Brain pericyte (primary cell): ENCODE measurements at regions not wholly inside any gene's neighbourhood (a gene's known extent, or its start where the extent isn't known, plus 50 kb on each side); places are given as distances from the start of the nearest gene placed in this dataset.

Source experiments
- DNase-seq: peaks from one replicate; pipeline ENCODE4 v3.0.0-alpha.2; 2012; ENCODE audit warnings: low read depth, low spot score

DNA sequence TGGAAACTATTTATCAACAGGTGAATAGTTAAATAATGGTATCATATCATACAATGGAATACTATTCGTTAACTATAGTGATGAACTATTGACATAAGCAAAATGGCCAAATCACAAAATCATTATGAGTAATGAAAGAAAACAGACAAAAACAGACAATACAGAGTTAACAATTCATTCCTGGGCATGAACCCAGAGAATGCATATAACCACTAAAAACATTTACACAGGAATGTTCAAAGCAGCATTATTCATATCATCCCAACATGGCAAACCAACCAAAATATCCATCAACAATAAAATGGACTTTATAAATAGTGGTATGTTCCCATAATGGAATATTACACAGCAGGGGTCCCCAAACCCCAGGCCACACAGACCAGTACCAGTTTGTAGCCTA, 131.2 kb upstream of the CYP1B1 start:
- no peak for DNase-seq

DNA sequence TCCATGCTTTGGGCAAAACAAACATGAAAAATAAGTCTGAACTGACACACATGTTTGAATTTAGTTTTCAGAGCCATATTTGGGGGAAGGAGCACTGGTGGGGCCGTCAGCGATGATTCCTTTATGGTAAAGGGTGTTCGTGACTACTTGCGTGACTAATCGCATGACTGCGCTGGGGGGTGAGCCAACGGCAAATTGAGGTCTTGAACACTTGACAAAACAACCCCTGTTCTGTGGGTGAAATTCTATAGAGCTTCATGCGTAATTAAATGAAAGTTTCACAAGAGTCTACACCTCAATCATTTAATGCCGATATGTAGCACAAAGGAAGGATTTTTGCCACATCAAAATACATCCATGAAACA, 127.5 kb upstream of the CYP1B1 start:
- DNase-seq, result no peak

DNA sequence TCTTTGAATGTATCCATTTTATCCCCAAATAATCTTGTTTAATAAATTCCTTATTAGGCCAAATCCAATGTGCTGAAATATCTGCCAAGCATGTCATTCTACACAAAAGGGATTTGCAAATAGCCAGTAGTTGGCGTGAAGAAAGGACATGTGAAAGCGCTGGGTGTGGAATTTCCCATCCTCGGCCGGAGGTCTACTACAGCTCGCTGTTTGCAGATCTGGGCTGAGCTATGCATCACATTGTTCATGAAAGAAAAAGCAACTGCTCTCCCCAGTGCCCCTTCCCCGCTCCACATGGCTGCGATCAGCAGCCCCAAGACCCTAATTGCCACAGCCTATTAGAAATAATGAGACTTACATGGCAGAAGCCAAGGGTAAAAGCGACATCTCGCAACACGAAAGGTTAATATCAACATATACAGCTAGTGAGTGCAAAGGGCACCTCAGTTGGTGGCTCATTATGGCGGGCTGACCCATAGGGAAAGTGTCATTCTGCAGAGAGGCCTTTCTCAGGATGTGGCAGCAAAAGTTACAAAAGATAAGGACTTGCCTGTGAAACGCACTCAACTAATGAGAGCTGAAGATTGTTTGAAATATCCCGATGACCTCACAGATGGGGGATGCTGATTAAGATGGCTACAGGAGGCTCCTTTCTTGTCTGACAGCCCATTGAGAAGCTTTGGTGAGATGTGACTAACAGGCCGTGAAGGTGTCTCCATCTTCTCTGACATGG, 126.9 kb upstream of the CYP1B1 start:
- DNase-seq, result no peak

DNA sequence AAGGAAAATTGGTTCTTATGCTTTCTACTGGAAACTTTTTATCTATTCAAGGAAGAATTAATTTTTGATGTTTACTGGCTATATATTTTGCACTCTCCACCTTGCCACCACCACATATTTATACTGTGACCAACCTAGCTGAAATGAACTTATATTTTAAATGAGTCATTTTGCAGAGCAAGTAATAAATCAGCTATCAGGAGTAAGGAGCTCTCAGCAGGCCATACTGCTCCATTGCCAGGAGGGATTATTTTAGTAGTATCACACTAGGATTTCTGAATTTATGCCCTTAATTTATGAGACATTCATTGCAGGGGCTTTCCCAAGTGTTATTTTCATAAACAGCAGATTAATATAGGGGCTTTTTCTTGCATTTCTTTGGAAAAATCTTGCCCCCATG, 125.8 kb upstream of the CYP1B1 start:
- no peak for DNase-seq

DNA sequence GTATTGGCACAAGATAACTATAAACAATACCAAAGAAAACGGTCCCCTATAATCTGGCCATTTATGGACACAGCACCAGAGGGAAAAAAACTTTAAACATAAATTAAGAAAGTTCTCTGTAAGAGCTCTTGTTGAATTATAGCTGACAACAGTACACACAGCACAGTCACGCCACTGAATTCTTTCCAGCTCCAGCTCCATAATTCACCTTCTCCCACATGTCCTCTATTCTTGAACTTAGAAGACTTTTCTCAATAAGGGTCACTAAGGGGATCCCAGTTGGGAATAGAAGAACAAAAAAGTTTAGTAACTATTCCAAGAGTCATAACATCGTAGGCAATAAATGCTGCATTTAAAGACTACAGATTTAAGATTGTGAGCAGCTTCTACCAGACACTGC, 124.6 kb upstream of the CYP1B1 start:
- no peak for DNase-seq

DNA sequence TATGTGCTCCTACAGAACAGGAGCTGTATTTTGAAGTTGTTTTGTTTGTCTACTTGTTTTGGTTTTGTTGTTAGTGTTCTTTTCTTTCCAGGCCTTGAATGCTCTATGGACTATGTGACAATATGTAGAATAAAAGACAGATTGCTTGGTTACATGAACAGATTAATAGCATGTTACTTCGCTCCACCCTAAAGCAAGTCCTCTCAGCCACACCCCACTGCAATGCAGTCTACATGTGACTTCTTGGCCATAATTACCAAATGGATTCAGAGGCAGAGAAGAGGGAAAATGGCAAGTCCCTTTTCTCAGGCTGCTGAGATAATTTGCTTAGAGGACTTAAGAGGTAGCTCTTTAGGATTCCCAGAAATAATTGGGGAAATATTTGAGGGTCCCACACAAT, 123.2 kb upstream of the CYP1B1 start:
- DNase-seq, result no peak

DNA sequence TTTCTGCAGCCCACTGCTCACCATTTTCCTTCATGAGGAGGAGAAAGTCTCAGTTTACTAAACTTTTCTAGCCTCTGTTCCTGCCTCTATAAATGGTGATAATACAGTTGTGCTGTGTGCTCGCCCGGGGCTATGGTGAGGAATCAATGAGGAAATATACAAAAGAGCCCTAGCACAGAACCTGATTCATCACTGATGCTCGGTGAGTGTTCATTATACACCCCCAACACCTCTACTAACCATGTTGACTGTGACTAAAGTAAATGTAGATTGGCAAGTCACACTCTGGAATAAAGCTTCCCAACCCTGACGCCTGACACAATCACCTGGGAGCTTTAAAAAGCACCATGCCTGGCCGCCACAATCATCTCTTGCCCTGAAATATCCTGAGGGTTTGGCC, 118.8 kb upstream of the CYP1B1 start:
- DNase-seq, result no peak

DNA sequence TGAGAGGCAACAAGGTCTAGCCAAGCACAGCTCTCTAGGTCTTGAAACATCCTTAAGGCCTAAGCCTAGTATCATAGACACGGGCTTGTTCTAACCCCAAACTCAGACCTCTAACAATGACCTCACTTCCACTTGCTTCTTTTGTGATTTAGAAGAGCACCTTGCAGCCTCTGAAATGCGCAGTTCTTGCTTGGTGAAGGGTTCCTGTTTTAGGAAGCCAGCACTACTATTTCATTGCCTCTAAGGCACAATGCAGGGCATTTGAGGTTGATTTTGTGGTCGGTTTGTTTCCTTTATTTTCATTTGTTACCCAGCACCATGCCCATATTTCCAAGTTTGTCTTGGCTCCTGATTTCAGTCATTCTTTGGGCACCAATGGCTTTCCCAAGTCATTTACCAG, 117.0 kb upstream of the CYP1B1 start:
- DNase-seq, result no peak

DNA sequence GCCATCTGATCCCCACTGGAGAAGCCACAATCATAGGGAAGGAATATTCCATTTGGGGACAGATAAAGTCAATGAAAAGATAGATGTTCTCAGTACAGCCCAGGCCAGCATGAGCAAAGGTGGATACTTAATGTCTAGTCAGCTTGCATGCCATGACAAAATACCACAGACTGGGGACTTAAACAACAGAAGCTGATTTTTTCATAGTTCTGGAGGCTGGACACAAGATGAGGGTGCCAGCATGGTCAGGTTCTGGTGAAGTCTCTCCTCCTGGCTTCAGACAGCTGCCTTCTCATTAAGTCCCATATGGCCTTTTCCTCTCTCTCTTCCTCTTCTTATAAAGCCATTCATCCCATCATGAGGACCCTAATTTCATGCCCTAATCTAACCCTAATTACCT, 116.1 kb upstream of the CYP1B1 start:
- no peak for DNase-seq

DNA sequence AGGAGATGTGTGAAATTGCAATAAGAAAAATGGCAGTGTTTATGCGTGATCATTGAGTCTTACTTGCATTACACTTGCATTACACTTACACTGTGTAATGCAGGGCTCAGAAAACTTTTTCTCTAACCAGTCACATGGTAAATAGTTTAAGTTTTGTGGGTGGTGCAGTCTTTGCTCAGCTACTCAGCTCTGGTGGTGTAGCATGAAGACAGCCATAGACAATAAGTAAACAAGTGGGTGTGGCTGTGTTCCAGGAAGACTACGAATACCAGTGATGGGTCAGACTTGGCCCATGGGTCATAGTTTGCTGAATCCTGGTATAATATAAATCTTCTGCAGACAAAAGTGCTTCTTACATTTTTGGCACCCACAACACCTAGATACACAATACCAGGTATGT, 115.6 kb upstream of the CYP1B1 start:
- no peak for DNase-seq

DNA sequence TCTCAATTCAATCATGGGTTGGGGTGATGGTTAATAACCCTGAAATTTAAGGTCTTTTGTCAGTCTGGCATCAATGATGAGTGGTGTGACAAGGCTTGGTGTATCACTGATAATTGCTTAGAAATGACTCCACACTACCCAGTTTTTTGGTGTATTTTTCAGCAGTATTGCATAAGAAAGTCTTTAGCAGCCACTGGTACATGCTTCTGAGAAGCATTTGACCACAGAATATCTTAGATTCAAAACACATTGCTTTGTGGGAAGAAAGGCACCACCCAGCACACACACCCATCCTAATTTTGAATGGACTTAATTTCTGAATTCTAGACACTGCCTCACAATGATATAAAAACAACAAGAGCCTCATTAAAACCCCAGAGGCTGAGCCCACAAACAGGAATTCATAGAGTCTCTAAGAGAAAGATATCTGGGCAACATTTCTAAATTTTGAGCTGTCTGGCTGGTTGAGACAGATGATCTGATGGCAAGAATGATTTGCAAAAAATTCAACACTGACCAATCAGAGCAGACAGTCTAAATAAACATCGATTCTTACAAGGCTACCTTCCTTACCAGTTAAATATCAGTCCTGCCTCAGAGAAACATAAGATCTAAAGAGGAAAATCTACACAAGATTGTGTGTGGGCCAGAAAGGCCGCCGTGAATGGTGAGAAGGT, 114.7 kb upstream of the CYP1B1 start:
- no peak for DNase-seq

DNA sequence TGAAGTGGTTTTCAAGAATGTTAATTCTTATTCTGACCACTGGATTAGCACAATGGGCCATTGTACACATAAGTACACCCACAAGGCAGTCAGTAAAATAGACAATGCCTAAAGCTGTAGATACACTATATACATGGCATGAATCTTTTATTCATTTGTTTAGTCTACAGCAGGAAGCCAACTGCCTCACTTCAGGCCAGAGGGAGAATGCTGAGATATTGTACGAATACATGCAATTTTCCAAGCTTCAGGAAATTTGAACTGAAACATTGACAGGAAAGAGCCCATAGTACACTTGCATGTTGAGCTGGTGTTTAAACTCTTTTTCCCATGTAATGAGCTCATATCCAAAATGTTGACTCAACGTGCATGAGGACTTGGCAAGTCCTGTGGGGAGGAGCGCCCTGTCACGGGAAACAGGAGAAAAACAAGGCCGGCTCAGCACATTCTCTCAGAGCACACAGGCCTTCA, 111.6 kb upstream of the CYP1B1 start:
- no peak for DNase-seq

DNA sequence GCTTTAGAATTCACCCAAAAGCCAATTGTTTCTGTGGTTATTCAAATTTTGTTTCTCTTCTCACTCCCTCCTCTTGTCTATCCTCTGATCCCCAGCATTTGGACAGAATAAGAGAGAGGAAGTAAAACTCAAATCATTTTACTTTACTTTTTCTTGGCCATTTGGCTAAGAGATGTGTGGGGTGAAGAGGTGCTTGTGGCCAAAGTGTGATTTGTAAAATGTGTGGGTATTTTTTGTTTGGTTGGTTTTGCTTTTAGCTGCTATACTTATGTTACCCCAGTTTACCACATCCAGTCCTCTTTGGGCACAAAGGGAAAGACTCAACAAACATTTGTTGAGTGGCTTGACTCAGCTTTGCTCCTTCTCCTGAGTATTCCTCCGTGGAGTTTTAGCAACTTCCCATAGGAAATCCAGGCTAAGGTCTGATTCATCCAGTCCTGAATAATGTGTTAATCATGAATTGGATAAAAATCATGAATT, 109.1 kb upstream of the CYP1B1 start:
- no peak for DNase-seq

DNA sequence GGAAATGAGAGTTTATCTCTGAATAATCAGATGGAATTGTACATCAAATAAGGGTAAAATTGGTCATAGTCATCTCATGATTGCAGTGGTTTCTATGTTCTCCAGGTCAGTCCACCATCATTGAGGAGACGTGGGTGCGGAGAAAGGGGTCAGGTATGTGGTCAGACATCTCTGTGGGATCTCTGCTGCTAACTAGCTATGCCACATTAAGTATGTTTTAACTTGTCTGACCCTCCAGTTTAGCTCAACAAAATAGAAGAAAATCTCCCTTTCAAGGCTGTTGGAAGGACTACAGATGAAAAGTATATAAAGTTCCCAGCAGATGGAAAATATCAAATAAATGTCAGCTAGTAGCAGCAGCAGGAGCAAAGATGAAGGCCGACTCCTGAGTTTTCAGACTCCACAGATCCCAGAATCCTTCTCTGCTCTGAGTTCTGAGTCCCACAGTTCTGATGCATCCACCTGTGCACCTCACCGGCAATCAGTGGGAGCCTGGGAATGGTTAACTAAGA, 106.6 kb upstream of the CYP1B1 start:
- DNase-seq, result no peak

DNA sequence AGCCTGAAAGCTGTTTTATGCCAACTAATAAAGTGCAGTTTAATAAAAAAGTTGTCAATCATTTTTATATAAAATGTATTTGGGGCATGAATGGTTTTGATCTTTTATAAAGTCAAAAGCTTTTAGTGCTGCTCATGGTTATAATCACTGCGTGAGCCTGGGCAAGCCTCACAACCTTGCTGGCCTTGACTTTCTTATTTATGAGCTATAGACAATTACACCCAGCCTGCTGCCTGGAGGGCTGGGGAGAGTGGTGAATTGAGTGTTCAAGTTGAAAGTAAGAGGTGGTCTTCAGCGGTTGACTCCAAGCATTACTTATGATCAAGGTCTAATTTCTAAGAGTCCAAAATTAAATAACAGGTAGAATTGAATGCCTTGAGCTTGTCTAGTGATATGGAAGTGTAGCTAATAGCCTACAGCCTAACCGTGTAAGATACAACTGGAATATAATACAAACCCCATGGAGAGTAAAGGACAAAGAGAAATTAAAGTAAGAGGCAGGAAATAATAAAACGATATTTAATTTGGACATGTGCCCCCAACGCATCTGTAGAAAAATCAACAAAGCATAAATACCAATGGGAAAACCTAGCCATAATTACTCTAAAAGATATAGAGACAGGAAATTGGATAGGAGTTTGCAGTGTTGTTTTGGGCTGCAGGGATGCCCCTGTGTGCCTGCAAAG, 106.0 kb upstream of the CYP1B1 start:
- no peak for DNase-seq

DNA sequence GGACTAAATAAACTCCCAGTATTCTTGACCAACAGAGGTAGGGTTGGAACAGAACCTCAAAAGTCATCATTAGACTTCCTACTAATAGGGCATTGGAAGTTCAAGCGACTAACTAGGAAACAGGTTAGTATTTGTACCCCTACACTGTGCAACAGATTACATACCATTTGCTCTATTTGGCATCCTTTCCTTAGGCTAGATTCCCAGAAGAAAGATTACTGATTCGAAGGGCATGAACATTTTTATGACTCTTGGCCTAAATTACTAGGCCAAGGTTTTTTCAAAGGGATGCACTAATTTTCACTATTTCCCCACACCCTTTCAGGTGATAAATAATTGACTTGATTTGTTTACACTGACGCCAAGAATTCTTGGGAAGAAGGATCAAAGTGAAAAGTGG, 104.8 kb upstream of the CYP1B1 start:
- DNase-seq, result no peak

DNA sequence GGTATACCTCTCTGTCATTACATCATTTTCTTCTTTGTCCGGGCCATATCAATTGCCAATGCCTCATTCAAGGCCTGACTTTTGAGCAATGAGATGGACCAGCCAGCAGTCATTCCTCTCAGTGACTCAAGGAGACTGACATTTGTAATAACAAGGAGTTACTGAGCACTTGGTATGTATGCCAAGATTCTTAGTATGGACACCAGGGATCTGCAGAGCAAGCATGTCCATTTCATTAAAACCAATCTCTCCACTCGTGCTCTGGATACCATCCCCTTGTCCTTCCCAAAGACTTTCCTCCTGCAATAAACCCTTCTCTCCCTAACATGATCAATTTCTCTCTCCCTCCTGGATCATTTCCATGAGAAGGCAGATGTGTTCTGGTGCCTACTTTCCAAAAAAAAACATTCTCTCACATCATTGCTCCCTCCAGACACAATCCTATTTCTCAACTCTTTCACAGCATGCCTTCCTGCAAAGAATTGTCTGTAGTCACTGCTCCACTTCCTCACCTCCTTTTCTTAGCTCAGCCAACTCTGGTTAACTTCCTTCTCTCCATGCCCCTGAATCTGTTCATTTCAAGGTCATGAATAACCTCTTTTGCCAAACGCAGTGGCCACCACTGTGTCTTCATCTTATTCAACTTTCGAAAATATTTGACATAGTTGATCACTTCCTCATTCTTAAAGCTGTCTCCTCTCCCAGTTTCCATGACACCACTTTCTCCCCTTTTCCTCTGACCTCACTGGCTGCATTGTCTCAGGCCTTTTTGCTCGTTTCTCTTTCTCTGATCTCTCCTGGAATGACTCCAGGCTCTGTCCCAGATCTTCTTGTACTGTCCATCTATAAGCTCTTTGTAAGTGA, 102.8 kb upstream of the CYP1B1 start:
- no peak for DNase-seq

DNA sequence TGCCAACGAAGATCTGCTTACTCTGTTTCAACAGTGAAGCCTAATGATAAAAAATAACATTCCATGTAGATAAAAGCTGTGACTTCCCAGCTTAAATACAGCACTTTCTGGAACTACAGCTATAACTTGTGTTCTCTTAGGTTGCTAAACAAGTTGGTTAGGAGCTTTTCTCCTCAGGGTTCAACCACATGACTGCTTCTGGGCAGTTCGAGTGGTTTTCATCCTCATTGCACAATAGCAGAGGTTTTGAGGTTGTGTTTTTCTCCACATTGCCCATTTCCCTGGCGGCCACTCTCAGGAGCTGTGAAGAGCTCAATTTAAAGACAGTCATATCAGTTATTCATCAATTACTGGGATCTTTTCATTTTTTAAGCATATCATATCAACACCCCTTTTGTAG, 102.2 kb upstream of the CYP1B1 start:
- DNase-seq, result no peak

DNA sequence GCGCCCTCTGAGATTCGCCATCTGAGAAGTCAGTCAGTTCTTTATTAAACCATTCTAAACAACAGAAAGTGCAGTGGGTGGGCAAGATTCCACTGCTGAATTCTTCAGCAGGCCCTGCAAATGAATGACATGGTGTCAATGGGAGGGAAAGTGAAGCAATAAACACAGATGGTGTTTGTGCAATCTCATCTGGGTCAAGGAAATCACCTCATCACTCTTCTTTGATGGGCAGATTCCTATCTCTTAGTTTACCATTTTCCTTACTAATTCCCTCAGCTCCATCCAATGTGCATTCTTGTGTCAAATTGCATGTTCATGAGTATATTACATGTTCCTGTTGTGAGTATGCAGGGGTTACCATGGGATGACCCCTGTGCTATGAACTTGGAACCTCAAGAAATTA, 100.7 kb upstream of the CYP1B1 start:
- no peak for DNase-seq

DNA sequence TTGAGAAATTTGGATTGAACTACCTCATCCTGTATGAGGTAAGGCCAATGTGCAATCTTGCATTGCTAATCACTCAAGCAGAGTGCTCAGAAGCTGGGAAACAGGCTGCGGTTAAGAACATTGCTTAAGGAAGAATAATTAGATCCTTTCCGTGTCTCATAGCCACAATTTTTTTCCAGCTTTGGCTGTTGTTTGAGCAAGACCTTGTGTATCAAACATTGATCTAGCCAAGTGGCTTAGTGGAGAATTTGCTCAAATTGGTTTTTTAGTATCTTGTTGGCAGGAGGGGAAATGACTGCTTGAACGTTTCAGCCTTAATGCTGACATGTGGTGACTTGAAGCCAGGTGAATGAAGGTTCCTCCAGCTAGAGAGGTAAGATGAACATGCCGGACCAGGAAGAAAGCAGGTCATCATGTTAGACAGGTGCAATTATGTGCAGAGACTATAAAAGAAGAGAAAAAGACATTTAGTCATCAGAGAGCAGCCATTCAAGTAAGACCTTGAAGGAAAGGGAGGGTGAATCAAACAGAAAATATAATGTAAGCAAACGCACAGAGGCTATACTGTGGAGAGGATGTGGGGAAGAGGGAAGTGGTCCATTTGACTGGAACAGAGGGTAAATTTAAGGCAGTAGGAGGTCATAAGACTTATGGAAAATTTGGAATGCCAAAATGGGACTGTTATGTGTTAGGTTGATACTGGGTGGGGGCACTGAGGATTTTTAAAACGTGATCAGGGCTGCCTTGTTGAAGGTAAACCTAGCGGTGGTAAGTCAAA, 98.9 kb upstream of the CYP1B1 start:
- no peak for DNase-seq

DNA sequence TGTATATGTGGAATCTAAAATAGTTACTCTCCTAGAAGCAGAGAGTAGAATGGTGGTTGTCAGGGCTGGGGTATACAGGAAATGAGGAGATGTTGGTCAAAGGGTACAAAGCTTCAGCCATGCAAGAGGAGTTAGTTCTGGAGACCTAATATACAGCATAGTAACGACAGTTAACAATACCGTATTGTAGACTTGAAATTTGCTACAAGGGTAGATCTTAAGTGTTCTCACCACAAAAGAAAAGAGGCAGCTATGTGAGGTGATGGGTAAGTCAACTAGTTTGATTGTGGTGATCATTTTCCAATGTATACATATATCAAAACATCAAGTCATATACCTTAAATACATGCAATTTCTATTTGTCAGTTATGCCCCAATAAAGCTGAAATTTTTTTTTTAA, 98.2 kb upstream of the CYP1B1 start:
- DNase-seq, result no peak
